H1 (cell line): ENCODE measurements at regions not wholly inside any gene's neighbourhood (a gene's known extent, or its start where the extent isn't known, plus 50 kb on each side); places are given as distances from the start of the nearest gene placed in this dataset.

Experiments
- ASH2L ChIP-seq: fragments of 200-600, 300-600 bp; sonication (generic); IDR thresholded peaks from one replicate; pipeline ENCODE4 v1.7.1; 2017; ENCODE audit warnings: low read length
- ATF3 ChIP-seq: IDR thresholded peaks from 2 replicates; pipeline ENCODE4 v1.6.1; 2011; ENCODE audit warnings: low read depth, mild to moderate bottlenecking, low read length; ENCODE audit not compliant: insufficient read depth
- CBX8 ChIP-seq: fragments of 300-800, 300-1000 bp; sonication (generic); IDR thresholded peaks from 2 replicates; pipeline ENCODE4 v1.7.1; 2016; ENCODE audit warnings: low read depth, low read length, borderline replicate concordance
- CHD1 ChIP-seq: IDR thresholded peaks from 2 replicates; pipeline ENCODE4 v1.6.1; 2012; ENCODE audit warnings: low read depth, low read length, improper control_type of control experiment
- CHD2 ChIP-seq: IDR thresholded peaks from 2 replicates; pipeline ENCODE4 v1.6.1; 2012; ENCODE audit warnings: low read length, improper control_type of control experiment
- E2F6 ChIP-seq: IDR thresholded peaks from 2 replicates; pipeline ENCODE4 v1.6.1; 2012; ENCODE audit warnings: inconsistent platforms
- TAF7 ChIP-seq: optimal IDR thresholded peaks from 2 replicates; pipeline ENCODE3; 2011; ENCODE audit warnings: low read depth, mild to moderate bottlenecking, inconsistent platforms, low read length, moderate library complexity, borderline replicate concordance

GRCh38 chrX:38937400-38937799 is 136.1 kb downstream of the MID1IP1 start (continued):
- TF ChIP-seq ATF3 (no peak), ASH2L (no peak), CHD2 (no peak), CHD1 (no peak), TAF7 (no peak), CBX8 (no peak), E2F6 (no peak)
